ENCODE measurements at regions not wholly inside any gene's neighbourhood (a gene's known extent, or its start where the extent isn't known, plus 50 kb on each side); places are given as distances from the start of the nearest gene placed in this dataset.

DNA sequence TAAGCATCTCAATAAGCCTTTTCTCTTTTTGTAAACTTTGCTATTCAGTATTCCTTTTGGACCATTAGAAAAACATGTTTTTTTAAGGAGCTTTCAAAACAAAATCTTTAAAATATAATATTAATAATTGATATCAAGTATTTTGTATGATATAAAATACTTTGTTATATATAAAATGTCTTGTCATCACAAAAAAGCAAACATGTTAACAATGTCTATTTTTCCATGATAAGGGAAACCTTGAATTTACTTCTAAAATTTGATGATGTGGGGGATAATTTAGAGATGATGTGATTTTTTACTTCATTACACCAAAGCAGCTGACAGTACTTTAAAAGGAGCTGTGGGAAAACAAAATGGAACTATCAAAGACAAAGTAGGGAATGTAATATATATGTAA is 887.7 kb downstream of the SI start:
- no peak overlapping the region for H3K4me3 ChIP-seq (ENCODE audit: low read depth, low read length)
- DNase-seq (ENCODE audit: low read depth), result no peak
- TF ChIP-seq, protein P1, sequence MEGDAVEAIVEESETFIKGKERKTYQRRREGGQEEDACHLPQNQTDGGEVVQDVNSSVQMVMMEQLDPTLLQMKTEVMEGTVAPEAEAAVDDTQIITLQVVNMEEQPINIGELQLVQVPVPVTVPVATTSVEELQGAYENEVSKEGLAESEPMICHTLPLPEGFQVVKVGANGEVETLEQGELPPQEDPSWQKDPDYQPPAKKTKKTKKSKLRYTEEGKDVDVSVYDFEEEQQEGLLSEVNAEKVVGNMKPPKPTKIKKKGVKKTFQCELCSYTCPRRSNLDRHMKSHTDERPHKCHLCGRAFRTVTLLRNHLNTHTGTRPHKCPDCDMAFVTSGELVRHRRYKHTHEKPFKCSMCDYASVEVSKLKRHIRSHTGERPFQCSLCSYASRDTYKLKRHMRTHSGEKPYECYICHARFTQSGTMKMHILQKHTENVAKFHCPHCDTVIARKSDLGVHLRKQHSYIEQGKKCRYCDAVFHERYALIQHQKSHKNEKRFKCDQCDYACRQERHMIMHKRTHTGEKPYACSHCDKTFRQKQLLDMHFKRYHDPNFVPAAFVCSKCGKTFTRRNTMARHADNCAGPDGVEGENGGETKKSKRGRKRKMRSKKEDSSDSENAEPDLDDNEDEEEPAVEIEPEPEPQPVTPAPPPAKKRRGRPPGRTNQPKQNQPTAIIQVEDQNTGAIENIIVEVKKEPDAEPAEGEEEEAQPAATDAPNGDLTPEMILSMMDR (conservative IDR thresholded peaks at IDR 0.05; ENCODE audit: low read depth, low read length), result no peak

DNA sequence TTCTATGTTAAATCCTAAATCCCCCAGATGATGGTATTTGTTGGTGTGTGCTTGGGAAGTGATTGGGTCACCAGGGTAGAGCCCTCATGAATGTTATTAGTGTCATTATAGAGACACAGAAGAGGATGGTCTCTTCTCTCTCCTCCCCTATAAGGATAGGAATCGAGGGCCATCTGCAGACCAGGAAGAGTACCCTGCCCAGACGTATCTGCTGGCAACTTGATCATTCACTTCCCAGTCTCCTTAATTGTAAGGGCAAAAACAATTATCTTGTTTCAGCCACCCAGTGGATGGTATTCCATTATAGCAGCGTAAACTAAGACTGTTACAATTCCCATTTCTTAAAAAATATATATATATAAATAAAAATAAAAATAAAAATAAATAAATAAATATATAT is 892.2 kb downstream of the SI start:
- H3K4me3 ChIP-seq (ENCODE audit: low read depth, low read length), result no peak overlapping the region
- TF ChIP-seq, protein P1 (conservative IDR thresholded peaks at IDR 0.05; ENCODE audit: low read depth, low read length), result no peak
- DNase-seq (ENCODE audit: low read depth), result no peak

DNA sequence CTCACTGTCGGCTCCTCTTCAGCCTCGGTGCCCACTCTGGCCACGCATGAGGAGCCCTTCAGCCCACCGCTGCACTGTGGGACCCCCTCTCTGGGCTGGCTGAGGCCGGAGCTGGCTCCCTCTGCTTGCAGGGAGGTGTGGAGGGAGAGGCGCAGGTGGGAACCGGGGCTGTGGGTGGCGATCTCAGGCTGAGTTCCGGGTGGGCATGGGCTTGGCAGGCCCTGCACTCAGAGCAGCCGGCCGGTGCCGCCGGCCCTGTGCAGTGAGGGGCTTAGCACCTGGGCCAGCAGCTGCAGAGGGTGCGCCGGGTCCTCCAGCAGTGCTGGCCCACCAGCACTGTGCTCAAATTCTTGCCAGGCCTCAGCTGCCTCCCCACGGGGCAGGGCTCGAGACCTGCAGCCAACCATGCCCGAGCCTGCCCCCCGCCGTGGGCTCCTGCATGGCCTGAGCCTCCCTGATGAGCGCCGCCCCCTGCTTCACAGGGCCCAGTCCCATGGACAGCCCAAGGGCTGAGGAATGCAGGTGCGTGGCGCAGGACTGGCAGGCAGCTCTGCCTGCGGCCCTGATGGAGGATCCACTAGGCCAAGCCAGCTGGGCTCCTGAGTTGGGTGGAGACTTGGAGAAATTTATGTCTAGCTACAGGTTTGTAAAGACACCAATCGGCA is 899.1 kb downstream of the SI start:
- no peak overlapping the region for H3K4me3 ChIP-seq (ENCODE audit: low read depth, low read length)
- no peak for DNase-seq (ENCODE audit: low read depth)
- TF ChIP-seq, protein P1 (conservative IDR thresholded peaks at IDR 0.05; ENCODE audit: low read depth, low read length), result no peak

DNA sequence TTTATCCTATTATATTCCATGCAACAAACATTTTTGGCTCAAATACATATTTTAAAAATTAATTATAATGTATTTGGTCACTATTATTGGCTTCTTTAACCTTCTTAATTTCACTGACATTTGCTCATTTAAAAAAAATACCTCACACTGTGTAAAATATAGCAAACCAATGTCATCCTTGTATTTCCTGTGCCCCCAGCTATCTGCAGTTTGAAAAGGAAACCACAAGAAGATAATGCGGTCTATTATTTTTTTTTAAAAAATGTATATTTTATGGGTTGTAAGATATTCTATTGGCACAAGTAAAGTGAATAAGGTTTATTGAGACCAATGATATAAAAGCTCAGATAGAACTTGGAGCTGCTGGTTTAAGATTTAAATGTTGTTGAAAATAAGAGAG is 904.2 kb downstream of the SI start:
- DNase-seq (ENCODE audit: low read depth), result no peak
- H3K4me3 ChIP-seq (ENCODE audit: low read depth, low read length), result no peak overlapping the region
- TF ChIP-seq, protein P1 (conservative IDR thresholded peaks at IDR 0.05; ENCODE audit: low read depth, low read length), result no peak

DNA sequence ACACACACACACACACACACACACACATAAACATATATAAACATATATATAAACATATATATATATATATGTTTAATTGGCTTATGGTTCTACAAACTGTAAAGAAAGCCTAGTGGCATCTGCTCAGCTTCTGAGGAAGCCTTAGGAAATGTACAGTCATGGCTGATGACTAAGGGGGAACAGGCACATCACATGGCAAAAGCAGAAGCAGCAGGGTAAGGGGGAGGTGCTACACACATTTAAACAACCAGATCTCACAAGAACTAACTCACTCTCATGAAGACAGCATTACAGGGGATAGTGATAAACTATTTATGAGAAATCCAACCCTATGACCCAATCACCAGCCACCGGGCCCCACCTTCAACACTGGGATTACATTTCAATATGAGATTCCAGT is 922.9 kb downstream of the SI start:
- TF ChIP-seq, protein P1 (conservative IDR thresholded peaks at IDR 0.05; ENCODE audit: low read depth, low read length), result no peak
- peak; percentile 2 for DNase-seq (ENCODE audit: low read depth)
- no peak overlapping the region for H3K4me3 ChIP-seq (ENCODE audit: low read depth, low read length)

DNA sequence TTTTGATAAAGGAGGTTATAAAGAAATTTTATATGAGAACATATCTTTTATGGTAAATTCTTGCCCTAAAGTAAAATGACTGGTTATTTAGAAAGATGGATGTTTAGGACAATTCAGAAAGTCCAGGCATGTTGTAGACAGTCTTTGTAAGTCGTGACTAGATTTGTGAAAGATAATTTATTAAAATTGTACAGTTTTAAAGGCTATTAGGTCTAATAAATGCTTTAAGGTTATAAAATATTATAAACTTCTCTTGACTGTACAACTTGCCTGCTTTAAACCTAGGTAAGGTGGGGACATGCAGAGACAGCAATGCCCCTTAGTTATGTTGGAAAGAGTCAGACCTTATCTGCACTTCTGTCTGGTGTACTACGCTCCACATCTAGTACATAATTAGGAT is 933.5 kb downstream of the SI start:
- no peak overlapping the region for H3K4me3 ChIP-seq (ENCODE audit: low read depth, low read length)
- DNase-seq (ENCODE audit: low read depth), result no peak
- TF ChIP-seq, protein P1 (conservative IDR thresholded peaks at IDR 0.05; ENCODE audit: low read depth, low read length), result no peak

DNA sequence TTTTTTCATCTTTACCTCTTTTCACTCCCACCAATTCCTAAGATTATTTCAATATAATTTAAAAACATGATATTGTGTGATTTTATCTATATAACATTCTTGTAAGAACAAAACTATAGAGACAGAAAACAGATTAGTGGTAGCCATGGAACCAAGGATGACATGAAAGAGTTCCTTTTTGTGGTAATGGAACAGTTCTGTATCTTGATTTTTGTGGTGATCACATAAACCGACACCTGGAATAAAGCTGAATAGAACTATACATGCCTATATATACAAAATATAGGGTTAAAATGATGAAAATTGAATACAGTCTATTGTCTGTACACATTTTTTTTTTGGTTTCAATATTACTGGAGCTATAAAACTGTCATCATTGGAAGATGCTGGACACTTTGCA is 945.4 kb downstream of the SI start:
- TF ChIP-seq, protein P1 (conservative IDR thresholded peaks at IDR 0.05; ENCODE audit: low read depth, low read length), result no peak
- H3K4me3 ChIP-seq (ENCODE audit: low read depth, low read length), result no peak overlapping the region

More for the DNA sequence above, 945.4 kb downstream of the SI start:
- no peak for DNase-seq (ENCODE audit: low read depth)
